Erythroblast (primary cell): ENCODE measurements at regions not wholly inside any gene's neighbourhood (a gene's known extent, or its start where the extent isn't known, plus 50 kb on each side); places are given as distances from the start of the nearest gene placed in this dataset.

Experiments used
- GATA1 ChIP-seq: IDR thresholded peaks from 2 replicates; pipeline ENCODE4 v1.6.1; 2011; ENCODE audit warnings: low read depth, mild to moderate bottlenecking, control low read depth, low read length, moderate library complexity
- POLR2A ChIP-seq: IDR thresholded peaks from 2 replicates; pipeline ENCODE4 v1.6.1; 2011; ENCODE audit warnings: mild to moderate bottlenecking, low read length

- TF ChIP-seq POLR2A (no peak), GATA1 (no peak)
Measured at GRCh38 chr4:141301216-141301615, 80.5 kb downstream of the ZNF330 start.
